ENCODE measurements at regions not wholly inside any gene's neighbourhood (a gene's known extent, or its start where the extent isn't known, plus 50 kb on each side); places are given as distances from the start of the nearest gene placed in this dataset.

- peaks cover 7% of the 10 kb centered on the region for H3K9me3 ChIP-seq (ENCODE audit: control insufficient read depth, insufficient read depth, low read length)
- no peak overlapping the region for H3K4ac ChIP-seq (ENCODE audit: low read depth, low read length)
- DNase-seq: no peak
- no peak overlapping the region for H2AFZ ChIP-seq (replicated peaks; ENCODE audit: low read length, poor library complexity)
- no peak overlapping the region for H3K27ac ChIP-seq (ENCODE audit: insufficient read depth, low read length)
- H4K8ac ChIP-seq (ENCODE audit: low read depth in 2 of 2, low read length in 2 of 2): no peak overlapping the region
- TF ChIP-seq MXI1 (IDR thresholded peaks at IDR 0.05; ENCODE audit: borderline replicate concordance, low read depth, low read length): no peak
- TF ChIP-seq SMC3 (IDR thresholded peaks at IDR 0.05; ENCODE audit: low read depth, low read length): no peak
- TF ChIP-seq RFX5 (IDR thresholded peaks at IDR 0.05; ENCODE audit: low read depth, low read length): no peak
- TF ChIP-seq CHD1 (IDR thresholded peaks at IDR 0.05; ENCODE audit: low read depth, low read length): no peak
- TF ChIP-seq ELK1 (IDR thresholded peaks at IDR 0.05; ENCODE audit: borderline replicate concordance, low read depth, low read length): no peak
- TF ChIP-seq CTCF (conservative IDR thresholded peaks at IDR 0.05; ENCODE audit: low read depth, low read length): no peak
- TF ChIP-seq MAFK (IDR thresholded peaks at IDR 0.05; ENCODE audit: low read depth, low read length): no peak
- no peak for TF ChIP-seq BHLHE40 (IDR thresholded peaks at IDR 0.05; ENCODE audit: low read depth, low read length)
- TF ChIP-seq RAD21 (IDR thresholded peaks at IDR 0.05; ENCODE audit: low read length): no peak
- TF ChIP-seq USF2 (IDR thresholded peaks at IDR 0.05; ENCODE audit: low read depth, low read length): no peak
- no peak for TF ChIP-seq CEBPB (IDR thresholded peaks at IDR 0.05; ENCODE audit: low read depth, low read length)
- TF ChIP-seq RCOR1 (IDR thresholded peaks at IDR 0.05; ENCODE audit: insufficient replicate concordance, low read length): no peak
- H2AK5ac ChIP-seq (ENCODE audit: low read depth, low read length): no peak overlapping the region
- in situ Hi-C loops (cut with MboI; ENCODE audit: low sequenced_read_pairs) (no loop called here), dilution Hi-C loops (cut with HindIII; ENCODE audit: low sequenced_read_pairs, unreplicated experiment) (no loop called here), intact Hi-C loops (cut with micrococcal nuclease) (no loop called here)
- BruUV-seq (replicated peaks): no TSS peak
- no peak overlapping the region for H3K4me3 ChIP-seq (ENCODE audit: insufficient read depth, low read depth, low read length)
- H3K4me1 ChIP-seq (ENCODE audit: control insufficient read depth, insufficient read depth, low read length): no peaks in the 10 kb centered on the region
- H3K18ac ChIP-seq (ENCODE audit: low read depth, low read length): no peak overlapping the region
- no peak overlapping the region for H2BK120ac ChIP-seq (ENCODE audit: low read depth, low read length)
- no peak overlapping the region for H3K56ac ChIP-seq (ENCODE audit: extremely low read depth, insufficient read depth, low read length)
- H3K4me2 ChIP-seq (ENCODE audit: low read depth, low read length): no peak overlapping the region
- H3K9me1 ChIP-seq (ENCODE audit: insufficient read depth, low read length): no peaks in the 10 kb centered on the region
- WGBS, 2 experiments (ENCODE audit: extremely low coverage in 2 of 2, insufficient read length in 1 of 2): 50% methylated on average over 1 of the region's 7 CpGs; no CpG with 5 or more reads in 1 of the 2 experiments
- no peak overlapping the region for H3K23ac ChIP-seq (ENCODE audit: low read depth, low read length)
- no peak overlapping the region for H2BK15ac ChIP-seq (ENCODE audit: low read depth, low read length)
- no peak overlapping the region for H2BK5ac ChIP-seq (ENCODE audit: low read depth, low read length, poor library complexity, severe bottlenecking)
- H2BK20ac ChIP-seq (ENCODE audit: low read depth, low read length): no peak overlapping the region
- H3K79me1 ChIP-seq (ENCODE audit: low read depth in 1 of 2, low read length in 2 of 2): no peaks in the 10 kb centered on the region
- H4K5ac ChIP-seq (ENCODE audit: low read depth, low read length): no peak overlapping the region
- H4K20me1 ChIP-seq (ENCODE audit: insufficient read depth, low read length): no peaks in the 10 kb centered on the region
- ATAC-seq (ENCODE audit: low read depth): no peak
- H3K14ac ChIP-seq (replicated peaks; ENCODE audit: low read depth, low read length): no peak overlapping the region
- no peak overlapping the region for H2AK9ac ChIP-seq (replicated peaks; ENCODE audit: low read depth, low read length, poor library complexity)
- H3K36me3 ChIP-seq (ENCODE audit: control insufficient read depth, insufficient read depth, low read length): no peaks in the 10 kb centered on the region
- ChIA-PET CTCF (no interaction called here), POLR2A (ENCODE audit: unreplicated experiment) (no interaction called here)
- H4K91ac ChIP-seq (ENCODE audit: insufficient read depth, low read depth, low read length): no peak overlapping the region
- no peaks in the 10 kb centered on the region for H3K27me3 ChIP-seq (ENCODE audit: control insufficient read depth, insufficient read depth, low read length)
- no peak overlapping the region for H3K9ac ChIP-seq (ENCODE audit: low read depth, low read length)
Observed at GRCh38 chr3:25324954-25325655, 103.0 kb upstream of the RARB start.
